ENCODE measurements at regions not wholly inside any gene's neighbourhood (a gene's known extent, or its start where the extent isn't known, plus 50 kb on each side); places are given as distances from the start of the nearest gene placed in this dataset.

GRCh38 chr4:74635490-74636123, 158.7 kb downstream of the BTC start (continued):
- TF ChIP-seq ZHX1 (CRISPR knock-in tag; IDR thresholded peaks at IDR 0.05; ENCODE audit: low read depth): no peak

GRCh38 chr4:74638001-74638400, 156.3 kb downstream of the BTC start:
- no peak for FAIRE-seq
- Histone ChIP-seq H3K4me1 (ENCODE audit: insufficient read depth, low read length) (no peaks in the 10 kb centered on the region; the same call in 1 of the 2 replicates), H3K27ac (ENCODE audit: extremely low read length, insufficient read depth, low read length) (no peak overlapping the region), H3K4me3 (replicated peaks in 1 of 3; ENCODE audit: insufficient read depth in 1 of 3, low read depth in 2 of 3, low read length in 3 of 3) (no peak overlapping the region), H4K20me1 (ENCODE audit: insufficient read depth, low read length) (no peaks in the 10 kb centered on the region), H3K4me2 (ENCODE audit: low read depth, low read length) (no peak overlapping the region), H3K9me3 (ENCODE audit: low read length) (no peaks in the 10 kb centered on the region), H2AFZ (ENCODE audit: low read length) (no peak overlapping the region), H3K79me2 (ENCODE audit: insufficient read depth, low read length) (no peaks in the 10 kb centered on the region), H3K9ac (ENCODE audit: insufficient read depth, low read depth, low read length) (no peak overlapping the region), H3K27me3 (ENCODE audit: control insufficient read depth in 1 of 2, insufficient read depth in 2 of 2, low read length in 2 of 2) (no peaks in the 10 kb centered on the region), H3K36me3 (replicated peaks in 1 of 2; ENCODE audit: control insufficient read depth in 1 of 2, insufficient read depth in 2 of 2, low read length in 2 of 2) (no peaks in the 10 kb centered on the region)
- no TSS peak for BruUV-seq (replicated peaks)
- ChIA-PET CTCF (ENCODE audit: low intra/inter-chr PET ratio, low total read pairs) (no interaction called here), POLR2A (no interaction called here)
- TF ChIP-seq NBN (conservative IDR thresholded peaks at IDR 0.05) (no peak), ZNF577 (CRISPR knock-in tag; IDR thresholded peaks at IDR 0.05; ENCODE audit: borderline replicate concordance, low read depth) (no peak), EP300 (IDR thresholded peaks at IDR 0.05; ENCODE audit: low read depth in 2 of 2, low read length in 2 of 2) (no peak), EP300 (CRISPR knock-in tag; IDR thresholded peaks at IDR 0.05; ENCODE audit: borderline replicate concordance) (no peak), ZSCAN31 (CRISPR knock-in tag; IDR thresholded peaks at IDR 0.05; ENCODE audit: low read depth) (no peak), SOX13 (IDR thresholded peaks at IDR 0.05) (no peak), SOX13 (CRISPR knock-in tag; conservative IDR thresholded peaks at IDR 0.05 in 1 of 2, IDR thresholded peaks at IDR 0.05 in 1 of 2) (no peak), KDM1A (CRISPR knock-in tag; IDR thresholded peaks at IDR 0.05) (no peak), TBP (CRISPR knock-in tag; IDR thresholded peaks at IDR 0.05) (no peak), ZNF652 (CRISPR knock-in tag; IDR thresholded peaks at IDR 0.05; ENCODE audit: borderline replicate concordance, low read depth) (no peak), ESRRA (CRISPR knock-in tag; IDR thresholded peaks at IDR 0.05; ENCODE audit: low read depth) (no peak), ZNF256 (CRISPR knock-in tag; conservative IDR thresholded peaks at IDR 0.05) (no peak), KAT8 (CRISPR knock-in tag; IDR thresholded peaks at IDR 0.05) (no peak), ZNF224 (CRISPR knock-in tag; IDR thresholded peaks at IDR 0.05) (no peak)
- TF ChIP-seq, protein P1, sequence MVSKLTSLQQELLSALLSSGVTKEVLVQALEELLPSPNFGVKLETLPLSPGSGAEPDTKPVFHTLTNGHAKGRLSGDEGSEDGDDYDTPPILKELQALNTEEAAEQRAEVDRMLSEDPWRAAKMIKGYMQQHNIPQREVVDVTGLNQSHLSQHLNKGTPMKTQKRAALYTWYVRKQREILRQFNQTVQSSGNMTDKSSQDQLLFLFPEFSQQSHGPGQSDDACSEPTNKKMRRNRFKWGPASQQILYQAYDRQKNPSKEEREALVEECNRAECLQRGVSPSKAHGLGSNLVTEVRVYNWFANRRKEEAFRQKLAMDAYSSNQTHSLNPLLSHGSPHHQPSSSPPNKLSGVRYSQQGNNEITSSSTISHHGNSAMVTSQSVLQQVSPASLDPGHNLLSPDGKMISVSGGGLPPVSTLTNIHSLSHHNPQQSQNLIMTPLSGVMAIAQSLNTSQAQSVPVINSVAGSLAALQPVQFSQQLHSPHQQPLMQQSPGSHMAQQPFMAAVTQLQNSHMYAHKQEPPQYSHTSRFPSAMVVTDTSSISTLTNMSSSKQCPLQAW (CRISPR knock-in tag; IDR thresholded peaks at IDR 0.05): no peak
- TF ChIP-seq, protein P2, sequence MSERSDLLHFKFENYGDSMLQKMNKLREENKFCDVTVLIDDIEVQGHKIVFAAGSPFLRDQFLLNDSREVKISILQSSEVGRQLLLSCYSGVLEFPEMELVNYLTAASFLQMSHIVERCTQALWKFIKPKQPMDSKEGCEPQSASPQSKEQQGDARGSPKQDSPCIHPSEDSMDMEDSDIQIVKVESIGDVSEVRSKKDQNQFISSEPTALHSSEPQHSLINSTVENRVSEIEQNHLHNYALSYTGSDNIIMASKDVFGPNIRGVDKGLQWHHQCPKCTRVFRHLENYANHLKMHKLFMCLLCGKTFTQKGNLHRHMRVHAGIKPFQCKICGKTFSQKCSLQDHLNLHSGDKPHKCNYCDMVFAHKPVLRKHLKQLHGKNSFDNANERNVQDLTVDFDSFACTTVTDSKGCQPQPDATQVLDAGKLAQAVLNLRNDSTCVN (CRISPR knock-in tag; IDR thresholded peaks at IDR 0.05; ENCODE audit: borderline replicate concordance): no peak
- TF ChIP-seq, protein P3, sequence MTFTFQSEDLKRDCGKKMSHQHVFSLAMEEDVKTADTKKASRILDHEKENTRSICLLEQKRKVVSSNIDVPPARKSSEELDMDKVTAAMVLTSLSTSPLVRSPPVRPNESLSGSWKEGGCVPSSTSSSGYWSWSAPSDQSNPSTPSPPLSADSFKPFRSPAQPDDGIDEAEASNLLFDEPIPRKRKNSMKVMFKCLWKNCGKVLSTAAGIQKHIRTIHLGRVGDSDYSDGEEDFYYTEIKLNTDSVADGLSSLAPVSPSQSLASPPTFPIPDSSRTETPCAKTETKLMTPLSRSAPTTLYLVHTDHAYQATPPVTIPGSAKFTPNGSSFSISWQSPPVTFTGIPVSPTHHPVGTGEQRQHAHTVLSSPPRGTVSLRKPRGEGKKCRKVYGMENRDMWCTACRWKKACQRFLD (CRISPR knock-in tag; IDR thresholded peaks at IDR 0.05; ENCODE audit: borderline replicate concordance): no peak
- ATAC-seq: no peak
- DNase-seq (ENCODE audit: low spot score): no peak
- intact Hi-C loops (cut with micrococcal nuclease; ENCODE audit: unreplicated experiment): no loop called here
- in situ Hi-C loops (cut with HindIII; ENCODE audit: extremely low pct_ligation_motif_present, low pct_unique_long_range_greater_than_20kb): no loop called here
- 95% methylated on average over 1 of the region's 1 CpG for WGBS (ENCODE audit: low lambda C conversion rate)
